ENCODE measurements at regions not wholly inside any gene's neighbourhood (a gene's known extent, or its start where the extent isn't known, plus 50 kb on each side); places are given as distances from the start of the nearest gene placed in this dataset.

- DNase-seq: no peak
- ATAC-seq (replicated peaks): no peak
- H3K27me3 Mint-ChIP-seq: peaks cover 34 to 38% of the 10 kb centered on the region in 2 donors
- no peak overlapping the region for H3K27ac Mint-ChIP-seq
- H3K4me3 Mint-ChIP-seq: no peak overlapping the region
- no peaks in the 10 kb centered on the region for H3K4me1 Mint-ChIP-seq (ENCODE audit: low read depth in 2 of 2)
- H3K9me3 Mint-ChIP-seq: no peaks in the 10 kb centered on the region
- no peaks in the 10 kb centered on the region for H3K36me3 Mint-ChIP-seq (ENCODE audit: insufficient read depth)
These were observed 71.8 kb downstream of the C4orf33 start for GRCh38 chr4:129167640-129168260.

DNA sequence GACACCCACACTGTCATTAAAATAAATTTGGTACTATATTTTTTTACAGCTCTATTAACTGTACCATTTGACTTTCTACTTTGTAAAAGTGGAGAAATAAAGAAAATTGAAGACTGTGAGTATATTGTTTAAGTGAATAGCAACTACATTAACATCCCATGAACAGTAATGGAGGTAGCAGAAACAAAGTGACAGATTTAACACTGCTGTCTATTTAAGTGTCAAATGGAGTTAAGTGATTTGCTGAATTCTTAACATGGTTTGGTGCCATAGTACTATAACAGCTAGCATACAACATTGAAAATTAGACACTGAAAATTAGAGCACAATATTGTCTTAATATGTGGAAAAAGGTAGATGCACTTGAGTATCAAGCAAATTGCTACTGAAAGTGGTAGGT lies 76.2 kb downstream of the C4orf33 start:
- ATAC-seq (replicated peaks): no peak
- DNase-seq: no peak
- Mint-ChIP-seq H3K4me3 (no peak overlapping the region), H3K27me3 (peaks cover 33 to 38% of the 10 kb centered on the region in 2 donors), H3K4me1 (ENCODE audit: low read depth in 2 of 2) (no peaks in the 10 kb centered on the region), H3K9me3 (no peaks in the 10 kb centered on the region), H3K36me3 (ENCODE audit: insufficient read depth) (no peaks in the 10 kb centered on the region), H3K27ac (no peak overlapping the region)

DNA sequence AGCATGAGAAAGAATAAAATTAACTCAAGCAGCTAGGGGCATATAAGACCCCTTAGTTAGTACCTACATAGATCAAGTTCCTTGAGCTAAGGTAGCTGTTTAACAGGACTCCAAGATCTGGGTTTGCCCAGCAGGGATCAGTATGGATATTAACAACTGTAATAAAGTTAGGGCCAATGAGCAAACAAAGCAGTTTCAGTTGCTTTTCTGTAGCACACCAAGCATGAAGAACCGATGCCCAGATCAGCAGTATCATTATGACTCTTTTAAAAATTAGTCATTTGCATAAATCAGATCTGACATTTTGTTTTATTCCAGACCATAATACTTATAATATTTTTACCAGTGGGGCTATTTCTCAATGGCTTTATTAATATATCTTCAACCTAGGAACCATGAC lies 80.9 kb downstream of the C4orf33 start:
- Mint-ChIP-seq H3K27me3 (peaks cover 2 to 24% of the 10 kb centered on the region in 2 donors), H3K4me1 (ENCODE audit: low read depth in 2 of 2) (no peaks in the 10 kb centered on the region), H3K36me3 (ENCODE audit: insufficient read depth) (no peaks in the 10 kb centered on the region), H3K4me3 (no peak overlapping the region), H3K9me3 (no peaks in the 10 kb centered on the region), H3K27ac (no peak overlapping the region)
- DNase-seq (no peak), ATAC-seq (replicated peaks) (no peak)

DNA sequence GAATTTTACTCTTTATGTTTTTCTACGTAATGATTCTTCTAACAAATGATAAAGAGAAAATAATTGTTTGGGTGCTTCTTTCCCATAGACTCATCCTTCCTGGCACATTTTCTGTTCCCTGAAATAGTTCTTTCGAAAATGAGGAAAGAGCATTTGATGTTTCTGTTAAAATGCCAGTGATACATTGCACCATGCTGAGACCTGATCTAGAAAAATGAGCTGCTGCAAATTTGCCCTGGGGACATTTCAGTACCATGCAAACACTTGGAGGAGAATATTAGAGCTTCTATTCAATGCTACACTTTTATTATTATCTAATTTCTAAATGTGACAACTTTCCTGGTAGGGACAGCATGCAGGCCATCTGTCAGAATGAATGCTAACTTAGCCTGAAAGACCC lies 83.3 kb downstream of the C4orf33 start:
- Mint-ChIP-seq H3K9me3 (no peaks in the 10 kb centered on the region), H3K27ac (no peak overlapping the region), H3K4me3 (no peak overlapping the region), H3K36me3 (ENCODE audit: insufficient read depth) (no peaks in the 10 kb centered on the region), H3K27me3 (peaks cover 6 to 18% of the 10 kb centered on the region in 2 donors), H3K4me1 (ENCODE audit: low read depth in 2 of 2) (no peaks in the 10 kb centered on the region)
- no peak for ATAC-seq (replicated peaks)
- no peak for DNase-seq

DNA sequence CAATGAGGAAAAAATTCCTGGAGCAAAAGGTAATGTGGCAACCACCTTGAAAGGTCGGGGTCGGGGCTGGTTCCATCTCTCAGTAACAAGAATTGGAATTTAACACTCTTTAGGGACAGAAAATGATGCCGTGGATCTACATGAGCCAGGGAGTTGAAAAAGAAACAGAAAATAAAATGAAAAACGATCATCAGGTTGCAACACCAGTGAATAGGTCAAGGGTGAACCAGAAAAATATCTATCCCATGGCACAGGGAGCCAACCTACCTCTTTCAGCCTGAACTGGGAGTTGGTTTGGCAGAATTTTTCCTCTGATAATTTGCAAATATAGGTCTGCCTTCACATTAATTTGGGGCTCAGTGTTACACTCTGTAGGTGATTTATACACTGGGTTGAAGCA lies 93.7 kb downstream of the C4orf33 start:
- no peaks in the 10 kb centered on the region for H3K36me3 Mint-ChIP-seq (ENCODE audit: insufficient read depth)
- H3K9me3 Mint-ChIP-seq: no peaks in the 10 kb centered on the region
- no peak overlapping the region for H3K4me3 Mint-ChIP-seq
- H3K4me1 Mint-ChIP-seq (ENCODE audit: low read depth in 2 of 2): peaks cover 0 to 2% of the 10 kb centered on the region in 2 donors
- peaks cover 34 to 45% of the 10 kb centered on the region in 2 donors for H3K27me3 Mint-ChIP-seq
- H3K27ac Mint-ChIP-seq: no peak overlapping the region
- DNase-seq: no peak
- no peak for ATAC-seq (replicated peaks)

- no peak overlapping the region for H3K4me3 Mint-ChIP-seq
- no peak for DNase-seq
- H3K27ac Mint-ChIP-seq: no peak overlapping the region
- peaks cover 0 to 2% of the 10 kb centered on the region in 2 donors for H3K4me1 Mint-ChIP-seq (ENCODE audit: low read depth in 2 of 2)
- ATAC-seq (replicated peaks): no peak
- H3K36me3 Mint-ChIP-seq (ENCODE audit: insufficient read depth): no peaks in the 10 kb centered on the region
- H3K27me3 Mint-ChIP-seq: peaks cover 14 to 39% of the 10 kb centered on the region in 2 donors
- H3K9me3 Mint-ChIP-seq: no peaks in the 10 kb centered on the region
These were observed 97.6 kb downstream of the C4orf33 start for GRCh38 chr4:129193357-129194100.

- Mint-ChIP-seq H3K27me3 (peaks cover 17 to 18% of the 10 kb centered on the region in 2 donors), H3K4me3 (no peak overlapping the region), H3K9me3 (no peaks in the 10 kb centered on the region), H3K4me1 (ENCODE audit: low read depth in 2 of 2) (no peaks in the 10 kb centered on the region), H3K27ac (no peak overlapping the region), H3K36me3 (ENCODE audit: insufficient read depth) (peaks cover 3% of the 10 kb centered on the region)
- ATAC-seq (replicated peaks) (no peak), DNase-seq (no peak)
These were observed 112.5 kb downstream of the C4orf33 start for GRCh38 chr4:129208481-129208880.

DNA sequence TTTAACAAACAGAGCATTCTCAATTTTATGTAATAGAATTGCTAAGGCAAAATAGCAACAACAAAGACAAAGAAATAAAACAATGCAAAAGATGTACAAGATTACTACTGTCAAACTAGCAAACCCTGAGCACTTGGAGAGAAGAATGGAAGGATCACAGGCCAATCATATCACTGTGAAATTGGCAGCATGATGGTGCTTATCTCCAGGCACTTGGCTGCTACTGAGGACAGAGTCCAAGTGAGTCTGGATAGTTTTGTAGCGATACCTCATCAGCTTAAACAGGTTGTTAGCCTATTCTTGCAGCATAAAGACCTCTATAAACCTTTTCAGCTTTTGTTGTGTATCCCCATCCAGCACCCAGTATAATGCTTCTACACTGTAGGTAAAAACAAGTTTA lies 117.7 kb downstream of the C4orf33 start:
- H3K4me1 Mint-ChIP-seq (ENCODE audit: low read depth in 2 of 2): no peaks in the 10 kb centered on the region
- H3K27me3 Mint-ChIP-seq: peaks cover 9 to 14% of the 10 kb centered on the region in 2 donors
- DNase-seq (no peak), ATAC-seq (replicated peaks) (no peak)
- no peaks in the 10 kb centered on the region for H3K9me3 Mint-ChIP-seq
- no peak overlapping the region for H3K4me3 Mint-ChIP-seq
- no peak overlapping the region for H3K27ac Mint-ChIP-seq
- H3K36me3 Mint-ChIP-seq (ENCODE audit: insufficient read depth): peaks cover 3% of the 10 kb centered on the region

- no peaks in the 10 kb centered on the region for H3K9me3 Mint-ChIP-seq
- H3K27ac Mint-ChIP-seq: no peak overlapping the region
- DNase-seq (no peak), ATAC-seq (replicated peaks) (no peak)
- H3K27me3 Mint-ChIP-seq: peaks cover 0 to 8% of the 10 kb centered on the region in 2 donors
- H3K4me1 Mint-ChIP-seq (ENCODE audit: low read depth in 2 of 2): no peaks in the 10 kb centered on the region
- no peak overlapping the region for H3K4me3 Mint-ChIP-seq
- no peaks in the 10 kb centered on the region for H3K36me3 Mint-ChIP-seq (ENCODE audit: insufficient read depth)
These were observed 122.4 kb downstream of the C4orf33 start for GRCh38 chr4:129218360-129218759.

DNA sequence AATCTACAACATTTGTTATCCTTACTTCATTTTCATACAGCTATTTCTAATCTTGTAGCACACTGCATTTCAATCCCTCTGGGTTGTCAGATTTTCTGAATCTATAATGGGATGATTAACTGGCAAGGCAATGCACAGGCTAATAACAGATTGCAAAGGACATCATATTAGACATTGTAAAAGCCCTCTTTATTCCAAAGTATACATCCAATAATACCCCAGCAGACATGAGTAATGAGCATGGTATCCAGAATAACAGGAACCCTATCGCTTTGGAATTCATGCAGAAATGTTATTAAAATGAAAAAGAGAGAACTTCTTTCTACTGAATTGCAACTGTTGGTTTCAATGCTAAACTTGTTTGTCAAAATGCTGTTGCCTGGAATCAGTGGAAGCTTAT lies 122.9 kb downstream of the C4orf33 start:
- H3K36me3 Mint-ChIP-seq (ENCODE audit: insufficient read depth): no peaks in the 10 kb centered on the region
- H3K27ac Mint-ChIP-seq: no peak overlapping the region
- DNase-seq: no peak
- no peaks in the 10 kb centered on the region for H3K4me1 Mint-ChIP-seq (ENCODE audit: low read depth in 2 of 2)
- no peak for ATAC-seq (replicated peaks)
- H3K9me3 Mint-ChIP-seq: no peaks in the 10 kb centered on the region
- H3K4me3 Mint-ChIP-seq: no peak overlapping the region
- peaks cover 0 to 3% of the 10 kb centered on the region in 2 donors for H3K27me3 Mint-ChIP-seq

DNA sequence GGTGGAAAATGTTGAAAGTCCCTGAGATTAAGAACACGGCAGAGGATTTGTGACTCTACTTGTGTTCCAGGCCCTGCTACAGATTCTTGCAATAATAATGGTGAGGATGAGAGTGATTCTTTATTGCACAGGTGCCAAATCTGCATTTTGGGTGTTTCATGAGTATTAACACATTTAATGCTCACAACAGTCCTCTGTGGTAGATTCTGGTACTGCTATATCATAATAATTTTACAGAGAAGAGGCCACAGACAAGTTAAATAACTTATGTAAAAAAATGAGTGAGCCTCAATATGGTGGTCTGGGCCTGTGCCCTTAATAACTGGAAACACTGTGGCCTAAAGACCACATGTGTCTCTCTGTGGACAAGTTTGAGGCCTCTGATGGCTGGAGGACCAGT lies 124.3 kb downstream of the C4orf33 start:
- no peaks in the 10 kb centered on the region for H3K9me3 Mint-ChIP-seq
- no peak overlapping the region for H3K27ac Mint-ChIP-seq
- ATAC-seq (replicated peaks): no peak
- DNase-seq: no peak
- H3K36me3 Mint-ChIP-seq (ENCODE audit: insufficient read depth): no peaks in the 10 kb centered on the region
- no peaks in the 10 kb centered on the region for H3K4me1 Mint-ChIP-seq (ENCODE audit: low read depth in 2 of 2)
- no peak overlapping the region for H3K4me3 Mint-ChIP-seq
- H3K27me3 Mint-ChIP-seq: no peaks in the 10 kb centered on the region

DNA sequence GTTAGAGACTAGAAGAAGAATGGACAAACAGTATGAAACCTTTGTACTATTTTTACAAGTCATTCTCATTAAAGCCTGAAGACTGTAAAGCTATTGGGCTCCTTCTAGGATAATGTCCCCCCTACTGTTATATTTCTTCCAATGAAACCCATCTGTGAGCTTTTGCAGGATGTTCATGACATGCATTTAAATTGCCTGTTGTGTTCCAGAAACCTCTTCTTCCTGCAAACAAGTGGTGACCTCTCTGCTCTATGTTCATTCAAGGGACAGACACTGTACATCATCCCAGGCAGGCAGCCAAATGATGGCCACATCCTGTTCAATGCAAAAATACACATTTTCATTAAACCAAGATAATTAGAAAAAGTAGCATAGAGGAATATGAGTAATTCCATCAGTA lies 128.0 kb downstream of the C4orf33 start:
- DNase-seq (no peak), ATAC-seq (replicated peaks) (no peak)
- no peaks in the 10 kb centered on the region for H3K4me1 Mint-ChIP-seq (ENCODE audit: low read depth in 2 of 2)
- no peaks in the 10 kb centered on the region for H3K36me3 Mint-ChIP-seq (ENCODE audit: insufficient read depth)
- H3K9me3 Mint-ChIP-seq: no peaks in the 10 kb centered on the region
- no peak overlapping the region for H3K27ac Mint-ChIP-seq
- no peaks in the 10 kb centered on the region for H3K27me3 Mint-ChIP-seq
- no peak overlapping the region for H3K4me3 Mint-ChIP-seq

- Mint-ChIP-seq H3K36me3 (ENCODE audit: insufficient read depth) (no peaks in the 10 kb centered on the region), H3K27me3 (peaks cover 7 to 26% of the 10 kb centered on the region in 2 donors), H3K9me3 (no peaks in the 10 kb centered on the region), H3K27ac (no peak overlapping the region), H3K4me3 (no peak overlapping the region), H3K4me1 (ENCODE audit: low read depth in 2 of 2) (no peaks in the 10 kb centered on the region)
- no peak for DNase-seq
- no peak for ATAC-seq (replicated peaks)
These were observed 134.9 kb downstream of the C4orf33 start for GRCh38 chr4:129230846-129231245.

- peaks cover 7 to 26% of the 10 kb centered on the region in 2 donors for H3K27me3 Mint-ChIP-seq
- no peaks in the 10 kb centered on the region for H3K9me3 Mint-ChIP-seq
- no peaks in the 10 kb centered on the region for H3K36me3 Mint-ChIP-seq (ENCODE audit: insufficient read depth)
- ATAC-seq (replicated peaks): no peak
- DNase-seq: no peak
- no peak overlapping the region for H3K27ac Mint-ChIP-seq
- no peak overlapping the region for H3K4me3 Mint-ChIP-seq
- H3K4me1 Mint-ChIP-seq (ENCODE audit: low read depth in 2 of 2): no peaks in the 10 kb centered on the region
These were observed 136.1 kb downstream of the C4orf33 start for GRCh38 chr4:129231945-129232588.

All from effector memory CD8-positive, alpha-beta T cell (primary cell).